ENCODE measurements at regions not wholly inside any gene's neighbourhood (a gene's known extent, or its start where the extent isn't known, plus 50 kb on each side); places are given as distances from the start of the nearest gene placed in this dataset.

GRCh38 chr2:217108086-217108485 is 248.2 kb upstream of the TNP1 start:
- no peak for TF ChIP-seq CTCF (conservative IDR thresholded peaks at IDR 0.05; ENCODE audit: low read depth, low read length)
- H3K4me3 ChIP-seq (ENCODE audit: low read depth, low read length) = no peak overlapping the region
- no peak for DNase-seq (ENCODE audit: low read depth)

- no peak overlapping the region for H3K4me3 ChIP-seq (ENCODE audit: low read depth, low read length)
- DNase-seq (ENCODE audit: low read depth) = no peak
- no peak for TF ChIP-seq CTCF (conservative IDR thresholded peaks at IDR 0.05; ENCODE audit: low read depth, low read length)
Observed at GRCh38 chr2:217107480-217107879, 247.6 kb upstream of the TNP1 start.

- peak; percentile 84 for TF ChIP-seq CTCF (conservative IDR thresholded peaks at IDR 0.05; ENCODE audit: low read depth, low read length)
- H3K4me3 ChIP-seq (ENCODE audit: low read depth, low read length) = no peak overlapping the region
- DNase-seq (ENCODE audit: low read depth) = no peak
Observed at GRCh38 chr2:217106650-217107014, 246.8 kb upstream of the TNP1 start.

GRCh38 chr2:217105733-217106649 is 246.1 kb upstream of the TNP1 start:
- peak; percentile 99 for DNase-seq (ENCODE audit: low read depth)
- TF ChIP-seq CTCF (conservative IDR thresholded peaks at IDR 0.05; ENCODE audit: low read depth, low read length) = no peak
- H3K4me3 ChIP-seq (ENCODE audit: low read depth, low read length) = no peak overlapping the region

GRCh38 chr2:217103752-217104545 is 244.1 kb upstream of the TNP1 start:
- H3K4me3 ChIP-seq (ENCODE audit: low read depth, low read length) = no peak overlapping the region
- DNase-seq (ENCODE audit: low read depth) = peak; percentile 75
- TF ChIP-seq CTCF (conservative IDR thresholded peaks at IDR 0.05; ENCODE audit: low read depth, low read length) = no peak

GRCh38 chr2:217102956-217103355 is 243.1 kb upstream of the TNP1 start:
- H3K4me3 ChIP-seq (ENCODE audit: low read depth, low read length) = no peak overlapping the region
- TF ChIP-seq CTCF (conservative IDR thresholded peaks at IDR 0.05; ENCODE audit: low read depth, low read length) = no peak

More at GRCh38 chr2:217102956-217103355, 243.1 kb upstream of the TNP1 start:
- no peak for DNase-seq (ENCODE audit: low read depth)

Measured in epithelial cell of proximal tubule (primary cell).